ENCODE measurements at regions not wholly inside any gene's neighbourhood (a gene's known extent, or its start where the extent isn't known, plus 50 kb on each side); places are given as distances from the start of the nearest gene placed in this dataset.

- H3K27ac ChIP-seq, result no peak overlapping the region
- TF ChIP-seq CTCF (IDR thresholded peaks at IDR 0.05), result no peak
- DNase-seq, result no peak
- H3K4me3 ChIP-seq, result no peak overlapping the region
- ATAC-seq, result no peak
- no peaks in the 10 kb centered on the region for H3K4me1 ChIP-seq
- H3K9me3 ChIP-seq, result no peaks in the 10 kb centered on the region
- intact Hi-C loops (cut with DNase I), result no loop called here
- H3K36me3 ChIP-seq, result no peaks in the 10 kb centered on the region
- no peaks in the 10 kb centered on the region for H3K27me3 ChIP-seq
Observed at GRCh38 chr20:6362245-6362644, 239.4 kb upstream of the FERMT1 start.

GRCh38 chr20:6360766-6361165 lies 237.9 kb upstream of the FERMT1 start:
- H3K36me3 ChIP-seq, result no peaks in the 10 kb centered on the region
- no peak for TF ChIP-seq CTCF (IDR thresholded peaks at IDR 0.05)
- 68 to 69% methylated on average over 5 of the region's 5 CpGs for WGBS, 2 donors
- no peak overlapping the region for H3K4me3 ChIP-seq
- H3K4me1 ChIP-seq, result no peaks in the 10 kb centered on the region
- ATAC-seq (no peak), DNase-seq (no peak)
- no peaks in the 10 kb centered on the region for H3K9me3 ChIP-seq
- H3K27ac ChIP-seq, result no peak overlapping the region
- intact Hi-C loops (cut with DNase I), result no loop called here
- no peaks in the 10 kb centered on the region for H3K27me3 ChIP-seq

GRCh38 chr20:6355754-6356451 lies 233.1 kb upstream of the FERMT1 start:
- Histone ChIP-seq H3K36me3 (no peaks in the 10 kb centered on the region), H3K9me3 (no peaks in the 10 kb centered on the region), H3K4me1 (no peaks in the 10 kb centered on the region), H3K27ac (no peak overlapping the region), H3K27me3 (no peaks in the 10 kb centered on the region), H3K4me3 (no peak overlapping the region)
- intact Hi-C loops (cut with DNase I), result no loop called here
- TF ChIP-seq CTCF (IDR thresholded peaks at IDR 0.05), result no peak
- 81 to 88% methylated on average over 7 of the region's 7 CpGs for WGBS, 2 donors
- ATAC-seq (no peak), DNase-seq (no peak)

GRCh38 chr20:6348908-6349307 lies 226.1 kb upstream of the FERMT1 start:
- Histone ChIP-seq H3K9me3 (no peaks in the 10 kb centered on the region), H3K27ac (no peak overlapping the region), H3K36me3 (no peaks in the 10 kb centered on the region), H3K4me3 (no peak overlapping the region), H3K27me3 (no peaks in the 10 kb centered on the region), H3K4me1 (peaks cover 0 to 5% (median 0%) of the 10 kb centered on the region in 9 donors)
- intact Hi-C loops (cut with DNase I), result loop anchor here in 1 of 10 donors (10.0 kb wide), 1 partner anchor 146 kb away; no protein-coding TSS in a partner anchor
- no peak for DNase-seq
- ATAC-seq, result no peak
- TF ChIP-seq CTCF (IDR thresholded peaks at IDR 0.05), result no peak

Data from heart right ventricle (tissue), 16 donors.